Endothelial cell (in vitro differentiated cells): ENCODE measurements at regions not wholly inside any gene's neighbourhood (a gene's known extent, or its start where the extent isn't known, plus 50 kb on each side); places are given as distances from the start of the nearest gene placed in this dataset.

Experiments
- DNase-seq: peaks from one replicate; pipeline ENCODE4 v3.0.0; 2021; ENCODE audit warnings: low spot score
- H3K27ac Mint-ChIP-seq: one replicate; pipeline ENCODE4 v1.8.0; 2021; ENCODE audit warnings: mixed read lengths, inconsistent platforms; ENCODE audit not compliant: unreplicated experiment
- H3K27me3 Mint-ChIP-seq: one replicate; pipeline ENCODE4 v1.8.0; 2021; ENCODE audit warnings: mild to moderate bottlenecking, moderate library complexity, mixed read lengths, inconsistent platforms; ENCODE audit not compliant: unreplicated experiment
- H3K36me3 Mint-ChIP-seq: one replicate; pipeline ENCODE4 v1.8.0; 2021; ENCODE audit warnings: mild to moderate bottlenecking, low read depth, mixed read lengths, inconsistent platforms; ENCODE audit not compliant: unreplicated experiment
- H3K4me1 Mint-ChIP-seq: one replicate; pipeline ENCODE4 v1.8.0; 2021; ENCODE audit warnings: mild to moderate bottlenecking, mixed read lengths, inconsistent platforms; ENCODE audit not compliant: unreplicated experiment
- H3K4me3 Mint-ChIP-seq: one replicate; pipeline ENCODE4 v1.8.0; 2021; ENCODE audit warnings: mild to moderate bottlenecking, mixed read lengths, inconsistent platforms; ENCODE audit not compliant: unreplicated experiment
- H3K9me3 Mint-ChIP-seq: one replicate; pipeline ENCODE4 v1.8.0; 2021; ENCODE audit warnings: mixed read lengths, inconsistent platforms; ENCODE audit not compliant: unreplicated experiment
- CTCF ChIP-seq: fragments of 200-600 bp; sonication (generic); IDR thresholded peaks from one replicate; pipeline ENCODE4 v1.5.0; 2021; ENCODE audit warnings: antibody characterized with exemption; ENCODE audit not compliant: unreplicated experiment

- H3K9me3 Mint-ChIP-seq = no peaks in the 10 kb centered on the region
- TF ChIP-seq CTCF = no peak
- H3K27ac Mint-ChIP-seq = no peak overlapping the region
- DNase-seq = no peak
- peaks cover 7% of the 10 kb centered on the region for H3K4me1 Mint-ChIP-seq
- H3K27me3 Mint-ChIP-seq = no peaks in the 10 kb centered on the region
- H3K36me3 Mint-ChIP-seq = no peaks in the 10 kb centered on the region
- H3K4me3 Mint-ChIP-seq = no peak overlapping the region
Observed at GRCh38 chr1:113280581-113280980, 109.7 kb upstream of the MAGI3 start.

- DNase-seq = no peak
- peaks cover under 1% of the 10 kb centered on the region for H3K4me1 Mint-ChIP-seq
- no peaks in the 10 kb centered on the region for H3K9me3 Mint-ChIP-seq
- H3K27ac Mint-ChIP-seq = no peak overlapping the region
- H3K27me3 Mint-ChIP-seq = no peaks in the 10 kb centered on the region
- no peak for TF ChIP-seq CTCF
- no peaks in the 10 kb centered on the region for H3K36me3 Mint-ChIP-seq
- H3K4me3 Mint-ChIP-seq = no peak overlapping the region
Observed at GRCh38 chr1:113281550-113281949, 108.8 kb upstream of the MAGI3 start.

- Mint-ChIP-seq H3K27ac (no peak overlapping the region), H3K27me3 (no peaks in the 10 kb centered on the region), H3K4me3 (no peak overlapping the region)
Observed at GRCh38 chr1:113282008-113282892, 108.1 kb upstream of the MAGI3 start.

GRCh38 chr1:113282893-113283285 is 107.4 kb upstream of the MAGI3 start:
- no peak for DNase-seq
- H3K4me1 Mint-ChIP-seq = no peaks in the 10 kb centered on the region
- no peak overlapping the region for H3K4me3 Mint-ChIP-seq
- no peaks in the 10 kb centered on the region for H3K9me3 Mint-ChIP-seq
- no peak overlapping the region for H3K27ac Mint-ChIP-seq
- no peak for TF ChIP-seq CTCF
- H3K27me3 Mint-ChIP-seq = no peaks in the 10 kb centered on the region
- H3K36me3 Mint-ChIP-seq = no peaks in the 10 kb centered on the region

More at GRCh38 chr1:113282008-113282892, 108.1 kb upstream of the MAGI3 start:
- Mint-ChIP-seq H3K36me3 (no peaks in the 10 kb centered on the region), H3K4me1 (no peaks in the 10 kb centered on the region), H3K9me3 (no peaks in the 10 kb centered on the region)
- no peak for DNase-seq
- TF ChIP-seq CTCF = no peak

GRCh38 chr1:113283914-113284313 is 106.4 kb upstream of the MAGI3 start:
- Mint-ChIP-seq H3K4me1 (no peaks in the 10 kb centered on the region), H3K27me3 (no peaks in the 10 kb centered on the region), H3K9me3 (no peaks in the 10 kb centered on the region), H3K27ac (no peak overlapping the region), H3K36me3 (no peaks in the 10 kb centered on the region), H3K4me3 (no peak overlapping the region)
- no peak for DNase-seq
- TF ChIP-seq CTCF = no peak
